ENCODE measurements at regions not wholly inside any gene's neighbourhood (a gene's known extent, or its start where the extent isn't known, plus 50 kb on each side); places are given as distances from the start of the nearest gene placed in this dataset.

- TF ChIP-seq CTCF (IDR thresholded peaks at IDR 0.05; ENCODE audit: insufficient read depth, low read depth, low read length): no peak
- TF ChIP-seq EZH2 (IDR thresholded peaks at IDR 0.05; ENCODE audit: insufficient read depth, low read length): no peak
Measured at GRCh38 chr6:126797981-126798380, 320.5 kb upstream of the RSPO3 start.
